ENCODE measurements at regions not wholly inside any gene's neighbourhood (a gene's known extent, or its start where the extent isn't known, plus 50 kb on each side); places are given as distances from the start of the nearest gene placed in this dataset.

- Histone ChIP-seq H3K36me3 (ENCODE audit: low read depth) (no peaks in the 10 kb centered on the region), H3K27me3 (ENCODE audit: insufficient read depth, low read depth) (peaks cover 4% of the 10 kb centered on the region; the same call in 1 of the 2 replicates), H3K4me3 (no peak overlapping the region), H4K20me1 (ENCODE audit: insufficient read depth) (no peaks in the 10 kb centered on the region), H3K4me2 (no peak overlapping the region), H3F3A (ENCODE audit: insufficient read depth, low read depth) (no peaks in the 10 kb centered on the region), H3K9me2 (ENCODE audit: insufficient read depth) (no peaks in the 10 kb centered on the region), H2AFZ (no peak overlapping the region), H3K9me3 (ENCODE audit: insufficient read depth, low read depth) (no peaks in the 10 kb centered on the region), H3K79me2 (ENCODE audit: low read depth) (no peaks in the 10 kb centered on the region), H3K4me1 (replicated peaks; ENCODE audit: insufficient read depth) (no peaks in the 10 kb centered on the region), H3K27ac (no peak overlapping the region)
- intact Hi-C loops (cut with micrococcal nuclease; ENCODE audit: unreplicated experiment), result no loop called here
- DNase-seq, result no peak
- CTCF ChIA-PET, result no interaction called here
- no peak for TF ChIP-seq EZH2 (IDR thresholded peaks at IDR 0.05; ENCODE audit: low read depth)
- TF ChIP-seq, protein P1, sequence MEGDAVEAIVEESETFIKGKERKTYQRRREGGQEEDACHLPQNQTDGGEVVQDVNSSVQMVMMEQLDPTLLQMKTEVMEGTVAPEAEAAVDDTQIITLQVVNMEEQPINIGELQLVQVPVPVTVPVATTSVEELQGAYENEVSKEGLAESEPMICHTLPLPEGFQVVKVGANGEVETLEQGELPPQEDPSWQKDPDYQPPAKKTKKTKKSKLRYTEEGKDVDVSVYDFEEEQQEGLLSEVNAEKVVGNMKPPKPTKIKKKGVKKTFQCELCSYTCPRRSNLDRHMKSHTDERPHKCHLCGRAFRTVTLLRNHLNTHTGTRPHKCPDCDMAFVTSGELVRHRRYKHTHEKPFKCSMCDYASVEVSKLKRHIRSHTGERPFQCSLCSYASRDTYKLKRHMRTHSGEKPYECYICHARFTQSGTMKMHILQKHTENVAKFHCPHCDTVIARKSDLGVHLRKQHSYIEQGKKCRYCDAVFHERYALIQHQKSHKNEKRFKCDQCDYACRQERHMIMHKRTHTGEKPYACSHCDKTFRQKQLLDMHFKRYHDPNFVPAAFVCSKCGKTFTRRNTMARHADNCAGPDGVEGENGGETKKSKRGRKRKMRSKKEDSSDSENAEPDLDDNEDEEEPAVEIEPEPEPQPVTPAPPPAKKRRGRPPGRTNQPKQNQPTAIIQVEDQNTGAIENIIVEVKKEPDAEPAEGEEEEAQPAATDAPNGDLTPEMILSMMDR (conservative IDR thresholded peaks at IDR 0.05), result no peak
- no TSS peak for BruUV-seq (replicated peaks)
- POLR2A ChIA-PET (ENCODE audit: unreplicated experiment), result no interaction called here
These were observed 541.3 kb downstream of the OMA1 start for GRCh38 chr1:58005212-58005611.

DNA sequence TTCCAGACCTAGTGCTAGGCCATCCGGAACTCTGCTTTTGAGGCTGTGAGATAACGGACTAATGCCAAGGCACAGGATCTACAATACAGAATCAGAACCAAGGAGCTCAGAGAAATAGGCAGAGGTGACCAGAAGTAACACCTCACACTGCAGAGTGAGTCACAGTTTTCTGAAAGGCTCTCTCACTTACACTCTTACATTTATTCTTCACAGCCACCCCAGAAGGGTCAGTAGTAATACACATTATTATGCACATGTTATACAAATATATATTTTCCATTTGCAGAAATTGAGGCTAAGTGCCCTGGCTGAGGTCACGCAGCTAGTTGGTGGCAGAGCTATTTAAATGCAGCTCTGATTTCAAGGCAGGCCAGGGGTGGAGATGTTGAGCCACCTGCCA, 542.5 kb downstream of the OMA1 start:
- H3K4me3 ChIP-seq, result no peak overlapping the region
- no peak overlapping the region for H3K4me2 ChIP-seq
- H3K4me1 ChIP-seq (replicated peaks; ENCODE audit: insufficient read depth), result no peaks in the 10 kb centered on the region
- H4K20me1 ChIP-seq (ENCODE audit: insufficient read depth), result no peaks in the 10 kb centered on the region
- ChIA-PET CTCF (no interaction called here), POLR2A (ENCODE audit: unreplicated experiment) (no interaction called here)
- H3K9me2 ChIP-seq (ENCODE audit: insufficient read depth), result no peaks in the 10 kb centered on the region
- no peaks in the 10 kb centered on the region for H3F3A ChIP-seq (ENCODE audit: insufficient read depth, low read depth)
- H2AFZ ChIP-seq, result no peak overlapping the region
- H3K9me3 ChIP-seq (ENCODE audit: insufficient read depth, low read depth), result no peaks in the 10 kb centered on the region
- H3K36me3 ChIP-seq (ENCODE audit: low read depth), result no peaks in the 10 kb centered on the region
- intact Hi-C loops (cut with micrococcal nuclease; ENCODE audit: unreplicated experiment), result no loop called here
- H3K27ac ChIP-seq, result no peak overlapping the region
- H3K79me2 ChIP-seq (ENCODE audit: low read depth), result no peaks in the 10 kb centered on the region
- BruUV-seq (replicated peaks), result no TSS peak
- H3K27me3 ChIP-seq (ENCODE audit: insufficient read depth, low read depth), result no peaks in the 10 kb centered on the region
- no peak for DNase-seq
- TF ChIP-seq, protein P1 (conservative IDR thresholded peaks at IDR 0.05), result no peak
- no peak for TF ChIP-seq EZH2 (IDR thresholded peaks at IDR 0.05; ENCODE audit: low read depth)

GRCh38 chr1:58003059-58003458, 543.5 kb downstream of the OMA1 start:
- BruUV-seq (replicated peaks), result no TSS peak
- TF ChIP-seq, protein P1 (conservative IDR thresholded peaks at IDR 0.05), result no peak
- TF ChIP-seq EZH2 (IDR thresholded peaks at IDR 0.05; ENCODE audit: low read depth), result no peak
- Histone ChIP-seq H3K27ac (no peak overlapping the region), H3K4me2 (no peak overlapping the region), H3K9me2 (ENCODE audit: insufficient read depth) (no peaks in the 10 kb centered on the region), H3F3A (ENCODE audit: insufficient read depth, low read depth) (no peaks in the 10 kb centered on the region), H3K4me1 (replicated peaks; ENCODE audit: insufficient read depth) (no peaks in the 10 kb centered on the region), H3K4me3 (no peak overlapping the region), H3K9me3 (ENCODE audit: insufficient read depth, low read depth) (no peaks in the 10 kb centered on the region), H3K79me2 (ENCODE audit: low read depth) (no peaks in the 10 kb centered on the region), H3K36me3 (ENCODE audit: low read depth) (no peaks in the 10 kb centered on the region), H4K20me1 (ENCODE audit: insufficient read depth) (no peaks in the 10 kb centered on the region), H2AFZ (no peak overlapping the region), H3K27me3 (ENCODE audit: insufficient read depth, low read depth) (no peaks in the 10 kb centered on the region)
- ChIA-PET POLR2A (ENCODE audit: unreplicated experiment) (no interaction called here), CTCF (no interaction called here)
- intact Hi-C loops (cut with micrococcal nuclease; ENCODE audit: unreplicated experiment), result no loop called here
- DNase-seq, result no peak

Data from PC-9 (cell line).